ENCODE measurements at regions not wholly inside any gene's neighbourhood (a gene's known extent, or its start where the extent isn't known, plus 50 kb on each side); places are given as distances from the start of the nearest gene placed in this dataset.

- no peak overlapping the region for H3K9ac ChIP-seq (ENCODE audit: insufficient read depth, low read length, poor library complexity, severe bottlenecking)
- no peak overlapping the region for H3K4me2 ChIP-seq (replicated peaks; ENCODE audit: extremely low read depth, low read length, poor library complexity, severe bottlenecking)
- no peaks in the 10 kb centered on the region for H4K20me1 ChIP-seq (ENCODE audit: insufficient read depth, low read length)
- Mint-ChIP-seq H3K4me3 (no peak overlapping the region), H3K27ac (no peak overlapping the region), H3K4me1 (no peaks in the 10 kb centered on the region), H3K36me3 (no peaks in the 10 kb centered on the region), H3K9me3 (peaks cover 0 to 5% (median 0%) of the 10 kb centered on the region in 7 donors), H3K27me3 (ENCODE audit: low read depth in 3 of 3) (peaks cover 0 to 5% (median 2%) of the 10 kb centered on the region in 3 donors)
- WGBS (ENCODE audit: insufficient coverage): 44% methylated on average over 1 of the region's 1 CpG
- no peaks in the 10 kb centered on the region for H3K27me3 ChIP-seq (ENCODE audit: control insufficient read depth in 2 of 2, insufficient read depth in 2 of 2, low read length in 2 of 2)
- no peaks in the 10 kb centered on the region for H3K79me2 ChIP-seq (ENCODE audit: insufficient read depth, low read length)
- no peaks in the 10 kb centered on the region for H3K9me3 ChIP-seq (replicated peaks in 1 of 2; ENCODE audit: control insufficient read depth in 1 of 2, insufficient read depth in 1 of 2, low read length in 2 of 2)
- no peak for DNase-seq
- no peak overlapping the region for H3K4me3 ChIP-seq (replicated peaks in 1 of 3; ENCODE audit: low read depth in 2 of 3, low read length in 3 of 3)
- H2AFZ ChIP-seq (ENCODE audit: insufficient read depth, low read depth, low read length, poor library complexity, severe bottlenecking): no peak overlapping the region
- intact Hi-C loops (cut with micrococcal nuclease): no loop called here
- H3K36me3 ChIP-seq (replicated peaks in 1 of 2; ENCODE audit: control insufficient read depth in 1 of 2, insufficient read depth in 2 of 2, low read length in 2 of 2): no peaks in the 10 kb centered on the region
- H3K27ac ChIP-seq (ENCODE audit: low read depth in 1 of 2, low read length in 2 of 2): no peak overlapping the region
- TF ChIP-seq CTCF (IDR thresholded peaks at IDR 0.05): no peak
- no peaks in the 10 kb centered on the region for H3K4me1 ChIP-seq (ENCODE audit: control insufficient read depth in 1 of 2, insufficient read depth in 2 of 2, low read length in 2 of 2)
These were observed 428.6 kb upstream of the CAMK1G start for GRCh38 chr1:209154912-209155311.

- Mint-ChIP-seq H3K27ac (no peak overlapping the region), H3K36me3 (no peaks in the 10 kb centered on the region), H3K9me3 (peaks cover 0 to 5% (median 0%) of the 10 kb centered on the region in 7 donors), H3K4me1 (no peaks in the 10 kb centered on the region), H3K27me3 (ENCODE audit: low read depth in 3 of 3) (peaks cover 0 to 5% (median 2%) of the 10 kb centered on the region in 3 donors), H3K4me3 (no peak overlapping the region)
- no peaks in the 10 kb centered on the region for H3K27me3 ChIP-seq (ENCODE audit: control insufficient read depth in 2 of 2, insufficient read depth in 2 of 2, low read length in 2 of 2)
- H3K9me3 ChIP-seq (replicated peaks in 1 of 2; ENCODE audit: control insufficient read depth in 1 of 2, insufficient read depth in 1 of 2, low read length in 2 of 2): no peaks in the 10 kb centered on the region
- no peak for DNase-seq
- no peak overlapping the region for H3K27ac ChIP-seq (ENCODE audit: low read depth in 1 of 2, low read length in 2 of 2)
- H3K4me1 ChIP-seq (ENCODE audit: control insufficient read depth in 1 of 2, insufficient read depth in 2 of 2, low read length in 2 of 2): no peaks in the 10 kb centered on the region
- no peak overlapping the region for H3K9ac ChIP-seq (ENCODE audit: insufficient read depth, low read length, poor library complexity, severe bottlenecking)
- no peak overlapping the region for H3K4me2 ChIP-seq (replicated peaks; ENCODE audit: extremely low read depth, low read length, poor library complexity, severe bottlenecking)
- 100% methylated on average over 1 of the region's 3 CpGs for WGBS (ENCODE audit: insufficient coverage)
- no peaks in the 10 kb centered on the region for H4K20me1 ChIP-seq (ENCODE audit: insufficient read depth, low read length)
- H3K4me3 ChIP-seq (replicated peaks in 1 of 3; ENCODE audit: low read depth in 2 of 3, low read length in 3 of 3): no peak overlapping the region
- H3K36me3 ChIP-seq (replicated peaks in 1 of 2; ENCODE audit: control insufficient read depth in 1 of 2, insufficient read depth in 2 of 2, low read length in 2 of 2): no peaks in the 10 kb centered on the region
- H2AFZ ChIP-seq (ENCODE audit: insufficient read depth, low read depth, low read length, poor library complexity, severe bottlenecking): no peak overlapping the region
- intact Hi-C loops (cut with micrococcal nuclease): no loop called here
- no peak for TF ChIP-seq CTCF (IDR thresholded peaks at IDR 0.05)
- H3K79me2 ChIP-seq (ENCODE audit: insufficient read depth, low read length): no peaks in the 10 kb centered on the region
These were observed 428.0 kb upstream of the CAMK1G start for GRCh38 chr1:209155546-209155945.
